Prostate gland (tissue), 2 donors: ENCODE measurements at regions not wholly inside any gene's neighbourhood (a gene's known extent, or its start where the extent isn't known, plus 50 kb on each side); places are given as distances from the start of the nearest gene placed in this dataset.

Experiments used
- POLR2A ChIP-seq: fragments of 450-650 bp; IDR thresholded peaks from one replicate; pipeline ENCODE4 v1.6.1; 2016; ENCODE audit warnings: antibody characterized with exemption, mild to moderate bottlenecking
- POLR2AphosphoS5 ChIP-seq: sonication (generic); formaldehyde crosslinking; IDR thresholded peaks from one replicate; pipeline ENCODE4 v1.6.1; 2017; ENCODE audit warnings: antibody characterized with exemption
- TF ChIP-seq, protein P1 (sequence below), 4 experiments: fragments of 200-600 bp in 2 of 4; fragments of 450-650 bp in 2 of 4; sonication (generic) in 2 of 4; IDR thresholded peaks; 1 replicate in 3 of 4; 2 replicates in 1 of 4; pipeline ENCODE4 v1.5.1; 2016 to 2019; ENCODE audit warnings: antibody characterized with exemption in 4 of 4, mild to moderate bottlenecking in 2 of 4, moderate library complexity in 2 of 4

DNA sequence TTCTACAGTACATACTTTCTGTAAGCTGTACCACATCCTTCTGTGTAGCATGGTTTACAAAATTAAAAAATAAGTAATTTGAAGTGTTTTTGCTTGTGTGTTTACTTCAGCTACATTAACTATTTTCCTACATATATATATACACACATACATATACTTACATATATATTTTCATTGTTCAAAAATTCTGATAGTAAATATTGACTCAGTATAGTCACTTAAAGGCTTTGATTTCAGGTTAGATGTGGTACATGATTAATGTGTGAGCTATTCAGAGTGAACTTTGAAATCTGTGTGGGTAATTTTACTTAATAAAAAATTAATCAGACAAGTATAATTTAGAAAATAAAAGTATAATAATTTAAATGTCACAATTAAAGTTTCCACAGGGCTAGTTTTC is 306.7 kb upstream of the CDH18 start:
- TF ChIP-seq, protein P1, sequence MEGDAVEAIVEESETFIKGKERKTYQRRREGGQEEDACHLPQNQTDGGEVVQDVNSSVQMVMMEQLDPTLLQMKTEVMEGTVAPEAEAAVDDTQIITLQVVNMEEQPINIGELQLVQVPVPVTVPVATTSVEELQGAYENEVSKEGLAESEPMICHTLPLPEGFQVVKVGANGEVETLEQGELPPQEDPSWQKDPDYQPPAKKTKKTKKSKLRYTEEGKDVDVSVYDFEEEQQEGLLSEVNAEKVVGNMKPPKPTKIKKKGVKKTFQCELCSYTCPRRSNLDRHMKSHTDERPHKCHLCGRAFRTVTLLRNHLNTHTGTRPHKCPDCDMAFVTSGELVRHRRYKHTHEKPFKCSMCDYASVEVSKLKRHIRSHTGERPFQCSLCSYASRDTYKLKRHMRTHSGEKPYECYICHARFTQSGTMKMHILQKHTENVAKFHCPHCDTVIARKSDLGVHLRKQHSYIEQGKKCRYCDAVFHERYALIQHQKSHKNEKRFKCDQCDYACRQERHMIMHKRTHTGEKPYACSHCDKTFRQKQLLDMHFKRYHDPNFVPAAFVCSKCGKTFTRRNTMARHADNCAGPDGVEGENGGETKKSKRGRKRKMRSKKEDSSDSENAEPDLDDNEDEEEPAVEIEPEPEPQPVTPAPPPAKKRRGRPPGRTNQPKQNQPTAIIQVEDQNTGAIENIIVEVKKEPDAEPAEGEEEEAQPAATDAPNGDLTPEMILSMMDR (IDR thresholded peaks at IDR 0.05), result no peak
- no peak for TF ChIP-seq POLR2AphosphoS5
- no peak for TF ChIP-seq POLR2A
